ENCODE measurements at regions not wholly inside any gene's neighbourhood (a gene's known extent, or its start where the extent isn't known, plus 50 kb on each side); places are given as distances from the start of the nearest gene placed in this dataset.

DNA sequence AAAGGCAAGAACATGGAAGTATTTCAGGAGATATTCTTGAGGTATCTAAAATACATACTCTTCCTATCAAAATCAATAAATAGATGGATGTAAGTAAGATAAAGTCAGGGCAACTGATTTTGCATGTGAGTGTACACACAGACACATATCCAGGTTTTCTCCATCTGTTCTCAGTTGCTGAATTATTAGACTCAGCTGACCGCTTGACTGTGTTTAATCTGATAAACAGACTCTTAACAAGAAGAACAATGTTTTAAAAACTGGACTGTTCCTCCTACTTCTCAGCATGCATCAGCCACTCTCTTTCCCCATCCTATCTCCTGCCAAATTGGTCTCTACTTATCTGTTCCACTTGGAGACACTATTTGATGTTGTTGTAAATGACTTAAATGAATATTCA lies 73.5 kb downstream of the GOLGA8G start:
- TF ChIP-seq POLR2A (IDR thresholded peaks at IDR 0.05) (no peak), CTCF (IDR thresholded peaks at IDR 0.05) (no peak)
